B cell (primary cell): ENCODE measurements at regions not wholly inside any gene's neighbourhood (a gene's known extent, or its start where the extent isn't known, plus 50 kb on each side); places are given as distances from the start of the nearest gene placed in this dataset.

Experiments
- ATAC-seq: fragments of 200-7000 bp; cut with Tn5 transposase; one replicate; pipeline ENCODE4 v1.10.0; 2021; ENCODE audit warnings: low read depth, mild to moderate bottlenecking, moderate number of reproducible peaks, moderate library complexity
- CTCF ChIA-PET: fragments of 350-600 bp; sonication (Branson Sonifier 250); formaldehyde crosslinking; loops from one replicate; lab custom pipeline; 2021; ENCODE audit warnings: antibody characterized with exemption, inconsistent platforms; lab: Charles Lee
- POLR2A ChIA-PET: fragments of 350-600 bp; sonication (Branson Sonifier 250); formaldehyde crosslinking; loops from one replicate; lab custom pipeline; 2021; ENCODE audit warnings: antibody characterized with exemption; lab: Charles Lee
- DNase-seq: peaks from one replicate; pipeline ENCODE4 v3.0.0; 2013
- H2AFZ ChIP-seq: 2 replicates; pipeline ENCODE4 v1.6.1; 2012; ENCODE audit warnings: mild to moderate bottlenecking, low read depth, low read length; ENCODE audit not compliant: insufficient read depth, poor library complexity, severe bottlenecking
- H3K27ac ChIP-seq, 2 donors: 1 replicate in 1 of 2; 2 replicates in 1 of 2; pipeline ENCODE4 v1.5.1; 2012 to 2013; ENCODE audit warnings: low read length in 2 of 2, mild to moderate bottlenecking in 2 of 2, moderate library complexity in 1 of 2
- H3K27me3 ChIP-seq, 4 experiments: fragments of 200-600 bp in 1 of 4; sonication (generic) in 1 of 4; replicated peaks in 1 of 4; 1 replicate in 2 of 4; 2 replicates in 2 of 4; pipeline versions ENCODE4 v1.6.1 to v1.7.0; 2013 to 2016; ENCODE audit warnings: low read length in 3 of 4, mild to moderate bottlenecking in 2 of 4, mixed read lengths in 1 of 4, moderate library complexity in 1 of 4; ENCODE audit not compliant: insufficient read depth in 4 of 4, control insufficient read depth in 3 of 4; ENCODE audit errors: control extremely low read depth in 1 of 4
- H3K36me3 ChIP-seq, 2 experiments: replicated peaks in 1 of 2; 1 replicate in 1 of 2; 2 replicates in 1 of 2; pipeline versions ENCODE4 v1.6.1 to v1.7.1; 2013; ENCODE audit warnings: low read length in 1 of 2; ENCODE audit not compliant: insufficient read depth in 2 of 2, control insufficient read depth in 1 of 2; ENCODE audit errors: control extremely low read depth in 1 of 2, extremely low read depth in 1 of 2
- H3K4me1 ChIP-seq, 2 donors: fragments of 200-600 bp in 1 of 2; sonication (generic) in 1 of 2; 1 replicate in 1 of 2; 2 replicates in 1 of 2; pipeline versions ENCODE4 v1.5.1 to v1.6.1; 2013 to 2017; ENCODE audit warnings: low read length in 2 of 2; ENCODE audit not compliant: control insufficient read depth in 2 of 2, insufficient read depth in 2 of 2
- H3K4me2 ChIP-seq: replicated peaks from 2 replicates; pipeline ENCODE3; 2012; ENCODE audit warnings: mild to moderate bottlenecking, low read depth, low read length; ENCODE audit not compliant: poor library complexity, severe bottlenecking
- H3K4me3 ChIP-seq, 5 experiments: fragments of 200-600 bp in 1 of 5; sonication (generic) in 1 of 5; 1 replicate in 3 of 5; 2 replicates in 2 of 5; pipeline versions ENCODE4 v1.5.1 to v1.7.0; 2011 to 2016; ENCODE audit warnings: low read length in 4 of 5, mild to moderate bottlenecking in 4 of 5, low read depth in 2 of 5, control low read depth in 1 of 5, moderate library complexity in 1 of 5; ENCODE audit not compliant: insufficient read depth in 1 of 5; ENCODE audit errors: control extremely low read depth in 1 of 5, extremely low read depth in 1 of 5
- H3K79me2 ChIP-seq: fragments of 200-600 bp; sonication (generic); one replicate; pipeline ENCODE4 v1.6.0; 2016; ENCODE audit warnings: low read length; ENCODE audit not compliant: control insufficient read depth, insufficient read depth
- H3K9ac ChIP-seq: fragments of 200-600 bp; sonication (generic); 2 replicates; pipeline ENCODE4 v1.6.1; 2017; ENCODE audit warnings: mild to moderate bottlenecking, low read length, moderate library complexity
- H3K9me3 ChIP-seq, 3 donors: one replicate each; pipeline versions ENCODE4 v1.6.1 to v1.7.1; 2013; ENCODE audit warnings: low read length in 2 of 3; ENCODE audit not compliant: control insufficient read depth in 2 of 3, insufficient read depth in 1 of 3; ENCODE audit errors: control extremely low read depth in 1 of 3
- H4K20me1 ChIP-seq: 2 replicates; pipeline ENCODE4 v1.6.0; 2012; ENCODE audit warnings: mild to moderate bottlenecking, low read length; ENCODE audit not compliant: insufficient read depth, control insufficient read depth, poor library complexity, severe bottlenecking
- H3K27ac Mint-ChIP-seq: one replicate; pipeline ENCODE4 v1.8.0; 2021; ENCODE audit warnings: mixed read lengths
- H3K27me3 Mint-ChIP-seq: one replicate; pipeline ENCODE4 v1.8.0; 2021; ENCODE audit warnings: mixed read lengths
- H3K4me1 Mint-ChIP-seq: one replicate; pipeline ENCODE4 v1.8.0; 2021; ENCODE audit warnings: mixed read lengths
- H3K4me3 Mint-ChIP-seq: one replicate; pipeline ENCODE4 v1.8.0; 2021; ENCODE audit warnings: mixed read lengths
- H3K9me3 Mint-ChIP-seq: one replicate; pipeline ENCODE4 v1.8.0; 2022; ENCODE audit warnings: mixed read lengths; ENCODE audit not compliant: insufficient read depth
- EZH2 ChIP-seq: IDR thresholded peaks from 2 replicates; pipeline ENCODE4 v1.6.1; 2012; ENCODE audit warnings: borderline replicate concordance, low read depth, mild to moderate bottlenecking, moderate library complexity, low read length; ENCODE audit not compliant: insufficient read depth, poor library complexity, severe bottlenecking
- WGBS: methylation state at CpG from one replicate; pipeline ENCODE4 v1.1.5; 2013; ENCODE audit warnings: missing lambda C conversion rate; ENCODE audit not compliant: insufficient coverage; 5-methylcytosine and 5-hydroxymethylcytosine counted together
- intact Hi-C: fragments of 100-400 bp; cut with micrococcal nuclease; formaldehyde crosslinking; loops from one replicate; pipeline ENCODE4 v1.10.0; 2022
- TF ChIP-seq, protein P1 (sequence below): fragments of 200-600 bp; IDR thresholded peaks from one replicate; pipeline ENCODE4 v1.8.0; 2022; ENCODE audit warnings: antibody characterized with exemption, mild to moderate bottlenecking

DNA sequence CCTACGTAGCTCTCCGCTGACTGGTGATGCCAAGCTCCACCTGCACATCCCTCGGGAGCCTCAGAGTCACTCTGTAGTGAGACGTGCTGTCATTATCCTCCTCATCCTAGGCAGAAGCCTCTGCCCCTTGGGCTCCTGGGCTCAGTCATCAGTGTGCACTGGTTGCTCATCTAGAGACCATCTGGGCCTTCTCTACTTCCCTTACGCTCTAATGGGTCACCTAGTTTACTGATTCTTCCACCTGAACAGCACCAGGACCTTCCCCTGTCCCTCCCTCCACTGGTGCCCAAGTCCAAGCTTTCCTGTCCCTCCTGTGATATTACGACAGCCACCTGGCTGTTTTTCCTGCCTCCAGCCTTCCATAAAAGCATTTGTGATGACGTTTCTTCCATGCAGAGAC lies 136.1 kb upstream of the ERRFI1 start:
- H3K4me3 ChIP-seq: no peak overlapping the region
- DNase-seq (no peak), ATAC-seq (no peak)
- H3K9me3 ChIP-seq: no peaks in the 10 kb centered on the region
- H3K9me3 Mint-ChIP-seq: no peaks in the 10 kb centered on the region
- intact Hi-C loops: no loop called here
- no peak overlapping the region for H3K4me3 Mint-ChIP-seq
- no peaks in the 10 kb centered on the region for H3K4me1 ChIP-seq
- H4K20me1 ChIP-seq: no peaks in the 10 kb centered on the region
- no peaks in the 10 kb centered on the region for H3K27me3 ChIP-seq
- H2AFZ ChIP-seq: no peak overlapping the region
- no peak overlapping the region for H3K4me2 ChIP-seq
- 91% methylated on average over 5 of the region's 7 CpGs for WGBS
- H3K79me2 ChIP-seq: no peaks in the 10 kb centered on the region
- no peak overlapping the region for H3K9ac ChIP-seq
- ChIA-PET POLR2A (no interaction called here), CTCF (no interaction called here)
- no peak for TF ChIP-seq EZH2
- TF ChIP-seq, protein P1, sequence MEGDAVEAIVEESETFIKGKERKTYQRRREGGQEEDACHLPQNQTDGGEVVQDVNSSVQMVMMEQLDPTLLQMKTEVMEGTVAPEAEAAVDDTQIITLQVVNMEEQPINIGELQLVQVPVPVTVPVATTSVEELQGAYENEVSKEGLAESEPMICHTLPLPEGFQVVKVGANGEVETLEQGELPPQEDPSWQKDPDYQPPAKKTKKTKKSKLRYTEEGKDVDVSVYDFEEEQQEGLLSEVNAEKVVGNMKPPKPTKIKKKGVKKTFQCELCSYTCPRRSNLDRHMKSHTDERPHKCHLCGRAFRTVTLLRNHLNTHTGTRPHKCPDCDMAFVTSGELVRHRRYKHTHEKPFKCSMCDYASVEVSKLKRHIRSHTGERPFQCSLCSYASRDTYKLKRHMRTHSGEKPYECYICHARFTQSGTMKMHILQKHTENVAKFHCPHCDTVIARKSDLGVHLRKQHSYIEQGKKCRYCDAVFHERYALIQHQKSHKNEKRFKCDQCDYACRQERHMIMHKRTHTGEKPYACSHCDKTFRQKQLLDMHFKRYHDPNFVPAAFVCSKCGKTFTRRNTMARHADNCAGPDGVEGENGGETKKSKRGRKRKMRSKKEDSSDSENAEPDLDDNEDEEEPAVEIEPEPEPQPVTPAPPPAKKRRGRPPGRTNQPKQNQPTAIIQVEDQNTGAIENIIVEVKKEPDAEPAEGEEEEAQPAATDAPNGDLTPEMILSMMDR: no peak
- no peak overlapping the region for H3K27ac ChIP-seq
- no peaks in the 10 kb centered on the region for H3K4me1 Mint-ChIP-seq
- peaks cover 17% of the 10 kb centered on the region for H3K27me3 Mint-ChIP-seq
- H3K27ac Mint-ChIP-seq: no peak overlapping the region
- no peaks in the 10 kb centered on the region for H3K36me3 ChIP-seq

DNA sequence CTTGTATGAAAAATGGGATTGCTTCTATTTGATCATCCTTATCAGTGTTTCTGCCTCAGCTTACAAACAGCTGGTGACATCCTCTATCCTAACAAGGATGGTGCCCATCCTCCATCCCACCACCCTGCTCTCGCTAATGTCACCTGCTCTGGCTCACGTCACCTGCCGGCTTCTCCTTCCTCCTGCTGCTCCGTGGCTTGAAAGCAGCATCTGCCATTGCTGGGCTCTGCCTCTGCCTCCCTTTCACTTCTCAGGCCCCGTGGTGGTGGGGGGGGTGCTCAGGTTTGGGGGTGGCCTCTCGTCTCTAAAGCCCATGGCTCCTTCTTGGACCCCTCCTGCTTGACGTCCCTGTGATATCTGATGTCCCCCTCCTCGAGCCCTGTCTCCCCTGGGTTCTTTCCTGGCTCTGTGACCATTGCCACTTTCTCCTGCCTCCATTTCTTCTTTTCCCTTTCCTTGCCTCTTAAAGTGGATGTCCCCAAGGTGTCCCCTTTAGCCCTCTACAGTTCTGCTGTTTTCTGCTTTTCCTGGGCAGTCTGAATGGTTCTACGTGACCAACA lies 135.5 kb upstream of the ERRFI1 start:
- ATAC-seq (no peak), DNase-seq (no peak)
- Mint-ChIP-seq H3K4me3 (no peak overlapping the region), H3K27me3 (peaks cover 22% of the 10 kb centered on the region), H3K4me1 (no peaks in the 10 kb centered on the region), H3K9me3 (no peaks in the 10 kb centered on the region), H3K27ac (no peak overlapping the region)
- H3K4me3 ChIP-seq: no peak overlapping the region
- H3K4me2 ChIP-seq: no peak overlapping the region
- H3K27ac ChIP-seq: no peak overlapping the region
- POLR2A ChIA-PET: no interaction called here
- no peaks in the 10 kb centered on the region for H3K36me3 ChIP-seq
- CTCF ChIA-PET: no interaction called here
- H3K27me3 ChIP-seq: no peaks in the 10 kb centered on the region
- H3K79me2 ChIP-seq: no peaks in the 10 kb centered on the region
- intact Hi-C loops: no loop called here
- 60% methylated on average over 7 of the region's 9 CpGs for WGBS
- H3K9me3 ChIP-seq: no peaks in the 10 kb centered on the region
- TF ChIP-seq, protein P1: no peak
- no peak for TF ChIP-seq EZH2
- no peak overlapping the region for H2AFZ ChIP-seq
- no peaks in the 10 kb centered on the region for H3K4me1 ChIP-seq
- H3K9ac ChIP-seq: no peak overlapping the region
- H4K20me1 ChIP-seq: no peaks in the 10 kb centered on the region
